SJCRH30 (cell line): ENCODE measurements at regions not wholly inside any gene's neighbourhood (a gene's known extent, or its start where the extent isn't known, plus 50 kb on each side); places are given as distances from the start of the nearest gene placed in this dataset.
"Not testable (repeated sequence)": the region's sequence is repeated elsewhere in the genome, so short reads cannot be mapped to it uniquely, and the experiment has no call there.

Source experiments
- DNase-seq, 2 experiments: peaks; one replicate each; pipeline ENCODE4 v3.0.0-alpha.2; 2015 to 2020
- H3K27ac ChIP-seq: fragments of 250-450 bp; sonication (Bioruptor Pico); 2 replicates; pipeline ENCODE4 v1.5.1; 2020; ENCODE audit warnings: mild to moderate bottlenecking, moderate library complexity
- H3K27me3 ChIP-seq: fragments of 250-450 bp; sonication (Bioruptor Pico); 2 replicates; pipeline ENCODE4 v1.5.1; 2020; ENCODE audit warnings: mild to moderate bottlenecking, moderate library complexity
- H3K36me3 ChIP-seq: fragments of 250-450 bp; sonication (Bioruptor Pico); 2 replicates; pipeline ENCODE4 v1.5.1; 2020; ENCODE audit warnings: mild to moderate bottlenecking, moderate library complexity
- H3K4me1 ChIP-seq: fragments of 250-450 bp; sonication (Bioruptor Pico); 2 replicates; pipeline ENCODE4 v1.5.1; 2020; ENCODE audit warnings: mild to moderate bottlenecking, moderate library complexity
- H3K4me3 ChIP-seq: fragments of 250-450 bp; sonication (Bioruptor Pico); 2 replicates; pipeline ENCODE4 v1.5.1; 2020; ENCODE audit warnings: mild to moderate bottlenecking, moderate library complexity
- H3K9me3 ChIP-seq: fragments of 250-450 bp; sonication (Bioruptor Pico); replicated peaks from 2 replicates; pipeline ENCODE4 v1.5.1; 2020; ENCODE audit warnings: mild to moderate bottlenecking, moderate library complexity

GRCh38 chr2:51329512-51329911 lies 297.6 kb upstream of the NRXN1 start:
- no peak for DNase-seq
- Histone ChIP-seq H3K4me1 (no peaks in the 10 kb centered on the region), H3K27ac (no peak overlapping the region), H3K4me3 (no peak overlapping the region), H3K27me3 (peaks cover 8% of the 10 kb centered on the region; the same call in 1 of the 2 replicates), H3K9me3 (no peaks in the 10 kb centered on the region), H3K36me3 (no peaks in the 10 kb centered on the region)

- DNase-seq: no peak
- Histone ChIP-seq H3K27me3 (no peaks in the 10 kb centered on the region), H3K27ac (no peak overlapping the region), H3K9me3 (no peaks in the 10 kb centered on the region), H3K4me3 (no peak overlapping the region), H3K4me1 (no peaks in the 10 kb centered on the region), H3K36me3 (no peaks in the 10 kb centered on the region)
These were observed 292.1 kb upstream of the NRXN1 start for GRCh38 chr2:51324051-51324450.

GRCh38 chr2:51322613-51323012 lies 290.7 kb upstream of the NRXN1 start:
- no peaks in the 10 kb centered on the region for H3K9me3 ChIP-seq
- DNase-seq: no peak
- no peaks in the 10 kb centered on the region for H3K36me3 ChIP-seq
- H3K4me1 ChIP-seq: no peaks in the 10 kb centered on the region
- no peak overlapping the region for H3K27ac ChIP-seq
- H3K27me3 ChIP-seq: no peaks in the 10 kb centered on the region
- H3K4me3 ChIP-seq: no peak overlapping the region

GRCh38 chr2:51304311-51304710 lies 272.4 kb upstream of the NRXN1 start:
- DNase-seq: no peak
- Histone ChIP-seq H3K36me3 (no peaks in the 10 kb centered on the region), H3K4me3 (no peak overlapping the region), H3K27ac (no peak overlapping the region), H3K27me3 (0 out of 2 replicates have a peak, but pooled peaks cover 3% of the 10 kb centered on the region), H3K4me1 (no peaks in the 10 kb centered on the region), H3K9me3 (no peaks in the 10 kb centered on the region)

- DNase-seq: no peak
- Histone ChIP-seq H3K4me3 (no peak overlapping the region), H3K27ac (no peak overlapping the region), H3K4me1 (no peaks in the 10 kb centered on the region), H3K36me3 (no peaks in the 10 kb centered on the region), H3K9me3 (no peaks in the 10 kb centered on the region), H3K27me3 (no peaks in the 10 kb centered on the region)
These were observed 269.4 kb upstream of the NRXN1 start for GRCh38 chr2:51301381-51301780.

- Histone ChIP-seq H3K27ac (no peak overlapping the region), H3K36me3 (no peaks in the 10 kb centered on the region), H3K9me3 (no peaks in the 10 kb centered on the region), H3K4me1 (no peaks in the 10 kb centered on the region), H3K27me3 (peaks cover 5% of the 10 kb centered on the region; the same call in 1 of the 2 replicates), H3K4me3 (no peak overlapping the region)
- no peak for DNase-seq
These were observed 267.4 kb upstream of the NRXN1 start for GRCh38 chr2:51299370-51299769.

GRCh38 chr2:51297488-51297887 lies 265.6 kb upstream of the NRXN1 start:
- H3K36me3 ChIP-seq: no peaks in the 10 kb centered on the region
- no peaks in the 10 kb centered on the region for H3K4me1 ChIP-seq
- peaks cover 7% of the 10 kb centered on the region; the same call in 1 of the 2 replicates for H3K27me3 ChIP-seq
- H3K9me3 ChIP-seq: no peaks in the 10 kb centered on the region
- H3K4me3 ChIP-seq: no peak overlapping the region
- H3K27ac ChIP-seq: no peak overlapping the region
- no peak for DNase-seq

GRCh38 chr2:51293566-51294200 lies 261.8 kb upstream of the NRXN1 start:
- H3K27ac ChIP-seq: no peak overlapping the region
- no peak overlapping the region for H3K4me3 ChIP-seq
- H3K9me3 ChIP-seq: no peaks in the 10 kb centered on the region
- H3K36me3 ChIP-seq: no peaks in the 10 kb centered on the region
- H3K4me1 ChIP-seq: no peaks in the 10 kb centered on the region
- peaks cover 7% of the 10 kb centered on the region for H3K27me3 ChIP-seq
- DNase-seq: no peak

- DNase-seq: no peak
- H3K9me3 ChIP-seq: no peaks in the 10 kb centered on the region
- H3K4me1 ChIP-seq: no peaks in the 10 kb centered on the region
- no peak overlapping the region for H3K4me3 ChIP-seq
- peaks cover 7% of the 10 kb centered on the region for H3K27me3 ChIP-seq
- no peaks in the 10 kb centered on the region for H3K36me3 ChIP-seq
- H3K27ac ChIP-seq: no peak overlapping the region
These were observed 260.0 kb upstream of the NRXN1 start for GRCh38 chr2:51291762-51292551.

- H3K27me3 ChIP-seq: peaks cover 7% of the 10 kb centered on the region
- no peaks in the 10 kb centered on the region for H3K4me1 ChIP-seq
- no peaks in the 10 kb centered on the region for H3K9me3 ChIP-seq
- H3K36me3 ChIP-seq: no peaks in the 10 kb centered on the region
- H3K4me3 ChIP-seq: no peak overlapping the region
- H3K27ac ChIP-seq: no peak overlapping the region
- no peak for DNase-seq
These were observed 258.8 kb upstream of the NRXN1 start for GRCh38 chr2:51290725-51291124.

- H3K4me3 ChIP-seq: no peak overlapping the region
- no peaks in the 10 kb centered on the region for H3K4me1 ChIP-seq
- H3K36me3 ChIP-seq: no peaks in the 10 kb centered on the region
- no peak overlapping the region for H3K27ac ChIP-seq
- DNase-seq: no peak
- H3K27me3 ChIP-seq: peaks cover 3% of the 10 kb centered on the region
- H3K9me3 ChIP-seq: no peaks in the 10 kb centered on the region
These were observed 257.1 kb upstream of the NRXN1 start for GRCh38 chr2:51289045-51289444.

GRCh38 chr2:51268191-51268590 lies 236.3 kb upstream of the NRXN1 start:
- Histone ChIP-seq H3K27ac (no peak overlapping the region), H3K36me3 (no peaks in the 10 kb centered on the region), H3K4me3 (no peak overlapping the region), H3K4me1 (no peaks in the 10 kb centered on the region), H3K9me3 (no peaks in the 10 kb centered on the region), H3K27me3 (peaks cover 4% of the 10 kb centered on the region; the same call in 1 of the 2 replicates)
- no peak for DNase-seq

- Histone ChIP-seq H3K4me3 (no peak overlapping the region), H3K27me3 (peaks cover 4% of the 10 kb centered on the region; the same call in 1 of the 2 replicates)
- DNase-seq: no peak
These were observed 233.6 kb upstream of the NRXN1 start for GRCh38 chr2:51265539-51265938.

GRCh38 chr2:51263951-51264350 lies 232.0 kb upstream of the NRXN1 start:
- H3K4me3 ChIP-seq: no peak overlapping the region
- no peak for DNase-seq
- no peaks in the 10 kb centered on the region for H3K4me1 ChIP-seq

More at GRCh38 chr2:51265539-51265938, 233.6 kb upstream of the NRXN1 start:
- no peaks in the 10 kb centered on the region for H3K4me1 ChIP-seq
- no peaks in the 10 kb centered on the region for H3K36me3 ChIP-seq
- H3K27ac ChIP-seq: no peak overlapping the region
- H3K9me3 ChIP-seq: no peaks in the 10 kb centered on the region

GRCh38 chr2:51263101-51263500 lies 231.2 kb upstream of the NRXN1 start:
- not testable (repeated sequence) for H3K36me3 ChIP-seq, H3K9me3 ChIP-seq, H3K27me3 ChIP-seq, H3K4me1 ChIP-seq, H3K27ac ChIP-seq, H3K4me3 ChIP-seq, DNase-seq

More at GRCh38 chr2:51263951-51264350, 232.0 kb upstream of the NRXN1 start:
- Histone ChIP-seq H3K27ac (no peak overlapping the region), H3K9me3 (no peaks in the 10 kb centered on the region), H3K27me3 (peaks cover 4% of the 10 kb centered on the region; the same call in 1 of the 2 replicates), H3K36me3 (no peaks in the 10 kb centered on the region)
